ENCODE measurements at regions not wholly inside any gene's neighbourhood (a gene's known extent, or its start where the extent isn't known, plus 50 kb on each side); places are given as distances from the start of the nearest gene placed in this dataset.

DNA sequence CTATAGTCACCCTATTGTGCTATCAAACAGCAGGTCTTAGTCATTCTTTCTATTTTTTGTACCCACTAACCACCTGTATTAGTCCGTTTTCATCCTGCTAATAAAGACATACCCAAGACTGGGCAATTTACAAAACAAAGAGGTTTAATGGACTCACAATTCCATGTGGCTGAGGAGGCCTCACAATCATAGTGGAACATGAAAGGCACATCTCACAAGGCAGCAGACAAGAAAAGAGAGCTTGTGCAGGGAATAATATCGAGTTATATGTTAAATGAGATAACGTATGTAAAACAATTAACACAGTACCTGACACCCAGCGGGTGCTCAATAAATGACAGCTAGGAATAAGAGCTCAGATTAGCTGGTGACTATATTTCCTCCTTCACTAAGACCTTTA lies 88.1 kb upstream of the WDR44 start:
- TF ChIP-seq POLR2A (IDR thresholded peaks at IDR 0.05): no peak
- TF ChIP-seq, protein P1, sequence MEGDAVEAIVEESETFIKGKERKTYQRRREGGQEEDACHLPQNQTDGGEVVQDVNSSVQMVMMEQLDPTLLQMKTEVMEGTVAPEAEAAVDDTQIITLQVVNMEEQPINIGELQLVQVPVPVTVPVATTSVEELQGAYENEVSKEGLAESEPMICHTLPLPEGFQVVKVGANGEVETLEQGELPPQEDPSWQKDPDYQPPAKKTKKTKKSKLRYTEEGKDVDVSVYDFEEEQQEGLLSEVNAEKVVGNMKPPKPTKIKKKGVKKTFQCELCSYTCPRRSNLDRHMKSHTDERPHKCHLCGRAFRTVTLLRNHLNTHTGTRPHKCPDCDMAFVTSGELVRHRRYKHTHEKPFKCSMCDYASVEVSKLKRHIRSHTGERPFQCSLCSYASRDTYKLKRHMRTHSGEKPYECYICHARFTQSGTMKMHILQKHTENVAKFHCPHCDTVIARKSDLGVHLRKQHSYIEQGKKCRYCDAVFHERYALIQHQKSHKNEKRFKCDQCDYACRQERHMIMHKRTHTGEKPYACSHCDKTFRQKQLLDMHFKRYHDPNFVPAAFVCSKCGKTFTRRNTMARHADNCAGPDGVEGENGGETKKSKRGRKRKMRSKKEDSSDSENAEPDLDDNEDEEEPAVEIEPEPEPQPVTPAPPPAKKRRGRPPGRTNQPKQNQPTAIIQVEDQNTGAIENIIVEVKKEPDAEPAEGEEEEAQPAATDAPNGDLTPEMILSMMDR (IDR thresholded peaks at IDR 0.05): no peak
- no peak for TF ChIP-seq EP300 (IDR thresholded peaks at IDR 0.05)

All from ovary (tissue), 3 donors.